HepG2 (cell line): ENCODE measurements at regions not wholly inside any gene's neighbourhood (a gene's known extent, or its start where the extent isn't known, plus 50 kb on each side); places are given as distances from the start of the nearest gene placed in this dataset.

ENCODE experiments used
- E2F1 ChIP-seq: sonication (generic); formaldehyde crosslinking; IDR thresholded peaks from 2 replicates; pipeline ENCODE4 v1.5.0; 2020; ENCODE audit warnings: missing genetic modification reagents
- FOXA3 ChIP-seq: IDR thresholded peaks from 2 replicates; pipeline ENCODE4 v1.6.1; 2016; ENCODE audit warnings: missing genetic modification reagents, missing compliant biosample characterization
- JUNB ChIP-seq: sonication (generic); formaldehyde crosslinking; IDR thresholded peaks from 2 replicates; pipeline ENCODE4 v1.8.0; 2022; ENCODE audit warnings: missing genetic modification reagents, mild to moderate bottlenecking, borderline replicate concordance
- RFXAP ChIP-seq: sonication (generic); formaldehyde crosslinking; IDR thresholded peaks from 2 replicates; pipeline ENCODE4 v1.4.0; 2020; ENCODE audit warnings: missing genetic modification reagents, borderline replicate concordance
- SKIL ChIP-seq: sonication (generic); formaldehyde crosslinking; IDR thresholded peaks from 2 replicates; pipeline ENCODE4 v1.8.0; 2022; ENCODE audit warnings: missing genetic modification reagents, mild to moderate bottlenecking, moderate library complexity, borderline replicate concordance
- STAG1 ChIP-seq: sonication (generic); formaldehyde crosslinking; IDR thresholded peaks from 2 replicates; pipeline ENCODE4 v1.4.0; 2020; ENCODE audit warnings: missing genetic modification reagents
- ZBTB49 ChIP-seq: sonication (generic); formaldehyde crosslinking; IDR thresholded peaks from 2 replicates; pipeline ENCODE4 v1.4.0; 2020; ENCODE audit warnings: missing genetic modification reagents, borderline replicate concordance
- ZMAT3 ChIP-seq: sonication (generic); formaldehyde crosslinking; conservative IDR thresholded peaks from 2 replicates; pipeline ENCODE4 v1.7.0; 2021; ENCODE audit warnings: missing genetic modification reagents
- ZNF337 ChIP-seq: sonication (generic); formaldehyde crosslinking; IDR thresholded peaks from 2 replicates; pipeline ENCODE4 v1.5.1; 2020; ENCODE audit warnings: missing genetic modification reagents, low read depth, mild to moderate bottlenecking, borderline replicate concordance
- ZNF646 ChIP-seq: sonication (generic); formaldehyde crosslinking; IDR thresholded peaks from 2 replicates; pipeline ENCODE4 v1.9.0; 2021; ENCODE audit warnings: mild to moderate bottlenecking, missing genetic modification reagents
- ZNF784 ChIP-seq: sonication (generic); formaldehyde crosslinking; IDR thresholded peaks from 2 replicates; pipeline ENCODE4 v1.5.1; 2020; ENCODE audit warnings: missing genetic modification reagents, mild to moderate bottlenecking, borderline replicate concordance
- ZNF839 ChIP-seq: sonication (generic); formaldehyde crosslinking; IDR thresholded peaks from 2 replicates; pipeline ENCODE4 v1.4.0; 2020; ENCODE audit warnings: missing genetic modification reagents, mild to moderate bottlenecking, borderline replicate concordance
- ZSCAN5A ChIP-seq: sonication (generic); formaldehyde crosslinking; IDR thresholded peaks from 2 replicates; pipeline ENCODE4 v1.8.0; 2022; ENCODE audit warnings: mild to moderate bottlenecking, missing genetic modification reagents, borderline replicate concordance

GRCh38 chr6:169918954-169919549 is 167.6 kb downstream of the ERMARD start (continued):
- no peak for TF ChIP-seq E2F1 (CRISPR knock-in tag)
- peak; percentile 55; the same call in 1 of the 2 replicates for TF ChIP-seq ZNF646 (CRISPR knock-in tag)
- TF ChIP-seq ZNF337 (CRISPR knock-in tag) = no peak
- TF ChIP-seq STAG1 = no peak
- TF ChIP-seq ZBTB49 (CRISPR knock-in tag) = no peak
- TF ChIP-seq RFXAP = no peak
- no peak for TF ChIP-seq ZSCAN5A (CRISPR knock-in tag)
- TF ChIP-seq FOXA3 (CRISPR knock-in tag) = no peak
- TF ChIP-seq ZMAT3 (CRISPR knock-in tag) = no peak
- TF ChIP-seq SKIL (CRISPR knock-in tag) = 0 out of 2 replicates have a peak, but pooled peaks have one; percentile 38
- TF ChIP-seq ZNF784 (CRISPR knock-in tag) = no peak
- no peak for TF ChIP-seq ZNF839 (CRISPR knock-in tag)
- 0 out of 2 replicates have a peak, but pooled peaks have one; percentile 70 for TF ChIP-seq JUNB (CRISPR knock-in tag)
